ENCODE measurements at regions not wholly inside any gene's neighbourhood (a gene's known extent, or its start where the extent isn't known, plus 50 kb on each side); places are given as distances from the start of the nearest gene placed in this dataset.

- Histone ChIP-seq H3K27ac (ENCODE audit: low read depth in 1 of 2, low read length in 2 of 2) (no peak overlapping the region), H3K4me3 (ENCODE audit: low read length) (no peak overlapping the region), H3K4me1 (ENCODE audit: insufficient read depth, low read length) (no peaks in the 10 kb centered on the region), H3K27me3 (ENCODE audit: control insufficient read depth in 1 of 2, insufficient read depth in 2 of 2, low read length in 2 of 2) (no peaks in the 10 kb centered on the region), H3K9me3 (ENCODE audit: control insufficient read depth in 1 of 2, insufficient read depth in 1 of 2, low read length in 2 of 2) (no peaks in the 10 kb centered on the region), H3K36me3 (ENCODE audit: insufficient read depth, low read length) (no peaks in the 10 kb centered on the region)
- CTCF ChIA-PET, result no interaction called here
- TF ChIP-seq CTCF (IDR thresholded peaks at IDR 0.05), result no peak
- intact Hi-C loops (cut with DNase I, micrococcal nuclease), result no loop called here
- Mint-ChIP-seq H3K4me1 (ENCODE audit: low read depth) (no peaks in the 10 kb centered on the region), H3K4me3 (no peak overlapping the region), H3K36me3 (ENCODE audit: low read depth) (no peaks in the 10 kb centered on the region), H3K27me3 (no peaks in the 10 kb centered on the region), H3K9me3 (peaks cover 2% of the 10 kb centered on the region), H3K27ac (no peak overlapping the region)
- ATAC-seq (ENCODE audit: poor library complexity) (no peak), DNase-seq (no peak)
- POLR2A ChIA-PET, result no interaction called here
Observed at GRCh38 chr10:9895981-9896380, 1121.7 kb upstream of the CELF2 start.

- no peak overlapping the region for H3K27ac Mint-ChIP-seq
- CTCF ChIA-PET, result no interaction called here
- DNase-seq (no peak), ATAC-seq (ENCODE audit: poor library complexity) (no peak)
- Histone ChIP-seq H3K4me3 (ENCODE audit: low read length) (no peak overlapping the region), H3K9me3 (ENCODE audit: control insufficient read depth in 1 of 2, insufficient read depth in 1 of 2, low read length in 2 of 2) (no peaks in the 10 kb centered on the region), H3K36me3 (ENCODE audit: insufficient read depth, low read length) (no peaks in the 10 kb centered on the region), H3K27me3 (ENCODE audit: control insufficient read depth in 1 of 2, insufficient read depth in 2 of 2, low read length in 2 of 2) (no peaks in the 10 kb centered on the region), H3K4me1 (ENCODE audit: insufficient read depth, low read length) (no peaks in the 10 kb centered on the region), H3K27ac (ENCODE audit: low read depth in 1 of 2, low read length in 2 of 2) (no peak overlapping the region)
- H3K9me3 Mint-ChIP-seq, result peaks cover 2% of the 10 kb centered on the region
- H3K36me3 Mint-ChIP-seq (ENCODE audit: low read depth), result no peaks in the 10 kb centered on the region
- no peak for TF ChIP-seq CTCF (IDR thresholded peaks at IDR 0.05)
- POLR2A ChIA-PET, result no interaction called here
- no peaks in the 10 kb centered on the region for H3K4me1 Mint-ChIP-seq (ENCODE audit: low read depth)
- no peaks in the 10 kb centered on the region for H3K27me3 Mint-ChIP-seq
- no peak overlapping the region for H3K4me3 Mint-ChIP-seq
- intact Hi-C loops (cut with DNase I, micrococcal nuclease), result no loop called here
Observed at GRCh38 chr10:9898633-9899395, 1118.9 kb upstream of the CELF2 start.

DNA sequence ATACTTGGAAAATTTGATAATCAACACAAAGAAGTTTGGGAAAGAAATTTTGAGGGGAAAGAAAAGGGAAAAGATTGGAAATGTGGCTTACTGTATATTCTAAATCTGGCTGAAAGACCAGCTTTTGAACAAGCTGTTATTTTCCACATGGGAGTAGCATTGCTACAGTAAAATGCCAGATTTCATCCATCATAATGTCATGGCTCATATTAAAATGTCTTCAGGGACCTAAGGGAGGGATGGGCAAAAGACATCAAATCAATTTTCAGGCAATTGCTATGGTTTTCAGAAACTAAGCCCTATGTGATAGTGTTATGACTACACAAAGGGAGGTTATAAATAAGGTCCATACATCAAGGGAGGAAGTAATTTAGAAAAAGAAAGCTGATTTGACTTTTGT, 1116.9 kb upstream of the CELF2 start:
- Histone ChIP-seq H3K9me3 (ENCODE audit: control insufficient read depth in 1 of 2, insufficient read depth in 1 of 2, low read length in 2 of 2) (no peaks in the 10 kb centered on the region), H3K4me1 (ENCODE audit: insufficient read depth, low read length) (no peaks in the 10 kb centered on the region), H3K27ac (ENCODE audit: low read depth in 1 of 2, low read length in 2 of 2) (no peak overlapping the region), H3K4me3 (ENCODE audit: low read length) (no peak overlapping the region), H3K27me3 (ENCODE audit: control insufficient read depth in 1 of 2, insufficient read depth in 2 of 2, low read length in 2 of 2) (no peaks in the 10 kb centered on the region), H3K36me3 (ENCODE audit: insufficient read depth, low read length) (no peaks in the 10 kb centered on the region)
- CTCF ChIA-PET, result no interaction called here
- POLR2A ChIA-PET, result no interaction called here
- TF ChIP-seq CTCF (IDR thresholded peaks at IDR 0.05), result no peak
- ATAC-seq (ENCODE audit: poor library complexity) (no peak), DNase-seq (no peak)
- Mint-ChIP-seq H3K4me3 (no peak overlapping the region), H3K9me3 (peaks cover 2% of the 10 kb centered on the region), H3K27me3 (no peaks in the 10 kb centered on the region), H3K36me3 (ENCODE audit: low read depth) (no peaks in the 10 kb centered on the region), H3K27ac (no peak overlapping the region), H3K4me1 (ENCODE audit: low read depth) (no peaks in the 10 kb centered on the region)
- intact Hi-C loops (cut with DNase I, micrococcal nuclease), result no loop called here

Measured in CD4-positive, alpha-beta T cell (primary cell).